Kidney (tissue), 13 donors: ENCODE measurements at regions not wholly inside any gene's neighbourhood (a gene's known extent, or its start where the extent isn't known, plus 50 kb on each side); places are given as distances from the start of the nearest gene placed in this dataset.

Experiments
- DNase-seq, 5 donors: peaks; one replicate each; pipeline ENCODE4 v3.0.0-alpha.2; 2013 to 2020
- FAIRE-seq: peaks from 2 replicates; lab custom pipeline; 2012; peaks lifted over from hg19 to GRCh38; lab: Jason Lieb, UNC
- H3K27ac ChIP-seq, 2 donors: one replicate each; pipeline ENCODE4 v1.7.0; 2013; ENCODE audit warnings: low read depth in 2 of 2, low read length in 2 of 2, inconsistent platforms in 1 of 2
- H3K27me3 ChIP-seq: one replicate; pipeline ENCODE4 v1.7.1; 2013; ENCODE audit warnings: low read length, inconsistent platforms; ENCODE audit not compliant: control insufficient read depth, insufficient read depth
- H3K36me3 ChIP-seq, 3 donors: one replicate each; pipeline versions ENCODE4 v1.7.0 to v1.7.1; 2013; ENCODE audit warnings: low read length in 3 of 3, control low read depth in 1 of 3, inconsistent platforms in 1 of 3; ENCODE audit not compliant: insufficient read depth in 3 of 3, control insufficient read depth in 2 of 3
- H3K4me1 ChIP-seq, 3 donors: one replicate each; pipeline versions ENCODE4 v1.7.0 to v1.7.1; 2013; ENCODE audit warnings: low read length in 3 of 3, inconsistent platforms in 1 of 3, low read depth in 1 of 3; ENCODE audit not compliant: control insufficient read depth in 2 of 3, insufficient read depth in 2 of 3
- H3K4me3 ChIP-seq, 3 donors: one replicate each; pipeline versions ENCODE4 v1.7.0 to v1.8.1; 2013; ENCODE audit warnings: low read length in 3 of 3, control low read depth in 1 of 3, inconsistent platforms in 1 of 3
- H3K9ac ChIP-seq, 3 donors: one replicate each; pipeline versions ENCODE4 v1.7.0 to v1.7.1; 2013; ENCODE audit warnings: low read length in 3 of 3, control low read depth in 1 of 3, inconsistent platforms in 1 of 3
- H3K9me3 ChIP-seq, 3 donors: one replicate each; pipeline versions ENCODE4 v1.7.0 to v1.7.1; 2013; ENCODE audit warnings: low read length in 3 of 3, control low read depth in 1 of 3, inconsistent platforms in 1 of 3; ENCODE audit not compliant: control insufficient read depth in 2 of 3, insufficient read depth in 1 of 3
- intact Hi-C: fragments of 100-400 bp; cut with DNase I; formaldehyde crosslinking; loops from one replicate; pipeline ENCODE4 v1.11.1; 2022
- TF ChIP-seq, protein P1 (sequence below): IDR thresholded peaks from 3 replicates; pipeline ENCODE4 v1.5.1; 2012; ENCODE audit warnings: mild to moderate bottlenecking, moderate library complexity, borderline replicate concordance; ENCODE audit not compliant: insufficient read depth; ENCODE audit errors: extremely low read depth
- donor health status: control.
- donor health status: control.
- donor health status: control.
- donor health status: control.
- donor health status: control.
- donor health status: DM: yes; HTN: yes; CAD: no.
- donor health status: Normal renal cell carcinoma (clear cell type).

- intact Hi-C loops: no loop called here
- Histone ChIP-seq H3K27ac (no peak overlapping the region), H3K36me3 (no peaks in the 10 kb centered on the region), H3K9me3 (no peaks in the 10 kb centered on the region), H3K4me3 (no peak overlapping the region), H3K27me3 (no peaks in the 10 kb centered on the region), H3K4me1 (peaks cover 0 to 2% (median 0%) of the 10 kb centered on the region in 3 donors), H3K9ac (no peak overlapping the region)
- TF ChIP-seq, protein P1, sequence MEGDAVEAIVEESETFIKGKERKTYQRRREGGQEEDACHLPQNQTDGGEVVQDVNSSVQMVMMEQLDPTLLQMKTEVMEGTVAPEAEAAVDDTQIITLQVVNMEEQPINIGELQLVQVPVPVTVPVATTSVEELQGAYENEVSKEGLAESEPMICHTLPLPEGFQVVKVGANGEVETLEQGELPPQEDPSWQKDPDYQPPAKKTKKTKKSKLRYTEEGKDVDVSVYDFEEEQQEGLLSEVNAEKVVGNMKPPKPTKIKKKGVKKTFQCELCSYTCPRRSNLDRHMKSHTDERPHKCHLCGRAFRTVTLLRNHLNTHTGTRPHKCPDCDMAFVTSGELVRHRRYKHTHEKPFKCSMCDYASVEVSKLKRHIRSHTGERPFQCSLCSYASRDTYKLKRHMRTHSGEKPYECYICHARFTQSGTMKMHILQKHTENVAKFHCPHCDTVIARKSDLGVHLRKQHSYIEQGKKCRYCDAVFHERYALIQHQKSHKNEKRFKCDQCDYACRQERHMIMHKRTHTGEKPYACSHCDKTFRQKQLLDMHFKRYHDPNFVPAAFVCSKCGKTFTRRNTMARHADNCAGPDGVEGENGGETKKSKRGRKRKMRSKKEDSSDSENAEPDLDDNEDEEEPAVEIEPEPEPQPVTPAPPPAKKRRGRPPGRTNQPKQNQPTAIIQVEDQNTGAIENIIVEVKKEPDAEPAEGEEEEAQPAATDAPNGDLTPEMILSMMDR: no peak
- FAIRE-seq (no peak), DNase-seq (peak in 1 of 5 donors; percentile 30)
These were observed 60.5 kb upstream of the FGF3 start for GRCh38 chr11:69879729-69880005.

DNA sequence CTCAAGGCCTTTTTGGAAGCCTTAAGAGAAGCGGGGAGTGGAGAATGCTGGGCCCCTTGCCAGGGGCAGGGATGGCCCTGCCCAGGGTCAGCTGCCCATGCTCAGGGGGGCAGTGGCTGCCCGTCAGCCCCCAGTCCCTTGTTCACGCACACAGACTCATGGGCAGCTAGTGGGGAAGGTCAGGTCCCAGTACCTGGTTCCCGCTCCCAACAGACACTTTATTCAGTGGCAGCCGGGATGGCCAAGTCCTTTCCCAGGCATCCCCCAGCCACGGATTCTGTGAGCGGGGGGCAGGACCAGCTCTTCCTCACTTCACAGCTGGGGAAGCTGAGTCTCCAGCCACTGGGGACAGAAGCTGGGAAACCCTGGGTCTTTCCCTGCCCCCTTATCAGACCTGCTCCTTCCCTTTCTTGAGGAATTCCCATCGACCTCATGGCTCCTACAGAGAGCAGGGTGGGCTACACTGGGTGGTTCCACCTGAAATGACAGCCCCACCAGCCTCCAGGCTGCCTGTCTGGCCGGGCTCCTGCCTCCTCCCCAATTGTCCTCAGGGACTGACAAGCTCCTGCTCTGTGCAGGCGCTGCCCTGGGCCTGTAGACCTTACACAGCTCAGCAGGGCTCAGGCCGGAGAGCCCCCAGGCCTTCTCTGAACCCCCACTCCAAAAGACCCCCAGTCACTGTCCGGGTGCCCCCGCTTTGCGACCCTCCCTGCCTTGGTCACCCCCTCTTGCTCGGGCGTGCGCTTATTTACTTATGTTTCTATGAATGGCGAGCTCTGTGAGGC is 61.0 kb upstream of the FGF3 start:
- Histone ChIP-seq H3K27ac (no peak overlapping the region), H3K9ac (no peak overlapping the region), H3K27me3 (no peaks in the 10 kb centered on the region), H3K4me1 (peaks cover 0 to 1% (median 0%) of the 10 kb centered on the region in 3 donors), H3K9me3 (no peaks in the 10 kb centered on the region), H3K36me3 (no peaks in the 10 kb centered on the region), H3K4me3 (no peak overlapping the region)
- DNase-seq (peak in 2 of 5 donors; percentile 30 to 43), FAIRE-seq (no peak)
- intact Hi-C loops: no loop called here
- TF ChIP-seq, protein P1: no peak

DNA sequence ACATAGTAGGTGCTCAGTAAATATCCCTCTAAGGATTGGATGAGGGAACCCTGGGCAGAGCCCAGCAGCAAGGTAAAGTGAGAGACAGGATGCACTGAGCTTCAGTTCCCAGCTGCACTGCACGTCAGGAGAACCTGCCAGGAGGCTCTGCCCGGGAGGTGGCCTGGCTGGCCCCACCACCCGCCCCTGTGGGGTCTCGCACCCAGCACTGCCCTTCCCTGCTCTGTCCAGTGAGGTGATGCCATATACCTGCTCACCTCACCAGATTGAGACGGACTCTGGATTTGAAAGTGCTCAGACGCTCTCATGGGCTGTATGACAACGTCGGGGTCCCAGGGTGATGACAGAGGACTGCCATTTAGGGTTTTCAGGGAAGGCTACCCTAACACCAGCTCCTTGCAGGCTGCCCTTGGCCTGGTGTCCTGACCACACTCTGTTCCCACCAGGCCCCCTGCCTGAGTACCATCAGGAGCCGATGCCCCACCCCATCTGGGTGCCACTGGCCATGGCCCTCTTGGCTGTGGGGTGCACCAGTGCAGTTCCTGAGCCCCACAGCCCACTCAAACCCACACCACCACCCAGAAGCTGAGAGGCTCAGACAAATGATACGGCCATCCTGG is 61.7 kb upstream of the FGF3 start:
- DNase-seq (peak in 2 of 5 donors; percentile 29 to 35), FAIRE-seq (no peak)
- Histone ChIP-seq H3K9me3 (no peaks in the 10 kb centered on the region), H3K4me1 (no peaks in the 10 kb centered on the region), H3K27me3 (no peaks in the 10 kb centered on the region), H3K9ac (no peak overlapping the region), H3K27ac (no peak overlapping the region), H3K4me3 (no peak overlapping the region), H3K36me3 (no peaks in the 10 kb centered on the region)
- TF ChIP-seq, protein P1: no peak
- intact Hi-C loops: no loop called here
